WTC11 (cell line): ENCODE measurements at regions not wholly inside any gene's neighbourhood (a gene's known extent, or its start where the extent isn't known, plus 50 kb on each side); places are given as distances from the start of the nearest gene placed in this dataset.

Source experiments
- ATAC-seq: fragments of 200-7000 bp; cut with Tn5 transposase; 2 replicates; pipeline ENCODE4 v1.10.0; 2021; ENCODE audit warnings: mild to moderate bottlenecking, moderate library complexity
- CTCF ChIA-PET: fragments of 300-600 bp; sonication (Branson Sonifier 250); formaldehyde crosslinking; loops from one replicate; lab custom pipeline; 2021; ENCODE audit warnings: antibody characterized with exemption; lab: Charles Lee
- POLR2A ChIA-PET: fragments of 350-600 bp; sonication (Branson Sonifier 250); formaldehyde crosslinking; loops from one replicate; lab custom pipeline; 2021; ENCODE audit warnings: antibody characterized with exemption; lab: Charles Lee
- DNase-seq: peaks from one replicate; pipeline ENCODE4 v3.0.0; 2021; ENCODE audit warnings: low spot score
- H3K27ac Mint-ChIP-seq: 2 replicates; pipeline ENCODE4 v1.8.0; 2021; ENCODE audit warnings: mixed read lengths
- H3K27me3 Mint-ChIP-seq: 2 replicates; pipeline ENCODE4 v1.8.0; 2021; ENCODE audit warnings: low read depth, mild to moderate bottlenecking, moderate library complexity, mixed read lengths
- H3K36me3 Mint-ChIP-seq: 2 replicates; pipeline ENCODE4 v1.8.0; 2021; ENCODE audit warnings: mixed read lengths
- H3K4me1 Mint-ChIP-seq: 2 replicates; pipeline ENCODE4 v1.8.0; 2022; ENCODE audit warnings: mixed read lengths
- H3K4me3 Mint-ChIP-seq: 2 replicates; pipeline ENCODE4 v1.8.0; 2021; ENCODE audit warnings: mild to moderate bottlenecking, moderate library complexity, mixed read lengths
- H3K9me3 Mint-ChIP-seq: 2 replicates; pipeline ENCODE4 v1.8.0; 2021; ENCODE audit warnings: mixed read lengths
- ARID4B ChIP-seq: sonication (generic); formaldehyde crosslinking; IDR thresholded peaks from 2 replicates; pipeline ENCODE4 v1.8.0; 2023; ENCODE audit warnings: missing genetic modification reagents, mild to moderate bottlenecking, borderline replicate concordance
- ATF1 ChIP-seq: sonication (generic); formaldehyde crosslinking; IDR thresholded peaks from 2 replicates; pipeline ENCODE4 v1.8.1; 2023; ENCODE audit warnings: mild to moderate bottlenecking, moderate library complexity, missing genetic modification reagents
- ATF3 ChIP-seq: sonication (generic); formaldehyde crosslinking; conservative IDR thresholded peaks from 2 replicates; pipeline ENCODE4 v1.8.1; 2022; ENCODE audit warnings: mild to moderate bottlenecking, missing genetic modification reagents
- CREB1 ChIP-seq: sonication (generic); formaldehyde crosslinking; IDR thresholded peaks from 2 replicates; pipeline ENCODE4 v1.8.0; 2023; ENCODE audit warnings: mild to moderate bottlenecking, missing genetic modification reagents
- CTCF ChIP-seq: fragments of 200-600 bp; IDR thresholded peaks from 2 replicates; pipeline ENCODE4 v1.8.0; 2022; ENCODE audit warnings: antibody characterized with exemption
- ETV6 ChIP-seq: sonication (generic); formaldehyde crosslinking; IDR thresholded peaks from 2 replicates; pipeline ENCODE4 v1.8.1; 2022; ENCODE audit warnings: mild to moderate bottlenecking, missing genetic modification reagents
- GABPB1 ChIP-seq: sonication (generic); formaldehyde crosslinking; IDR thresholded peaks from 2 replicates; pipeline ENCODE4 v1.8.1; 2023; ENCODE audit warnings: mild to moderate bottlenecking, missing genetic modification reagents
- GTF2I ChIP-seq: fragments of 250-450 bp; sonication (Bioruptor Pico); conservative IDR thresholded peaks from 2 replicates; pipeline ENCODE4 v1.4.0; 2021; ENCODE audit warnings: mild to moderate bottlenecking
- IRF2 ChIP-seq: sonication (generic); formaldehyde crosslinking; IDR thresholded peaks from 2 replicates; pipeline ENCODE4 v1.8.0; 2022; ENCODE audit warnings: low read depth, missing genetic modification reagents, borderline replicate concordance
- KAT7 ChIP-seq: sonication (generic); formaldehyde crosslinking; IDR thresholded peaks from 2 replicates; pipeline ENCODE4 v1.8.1; 2023; ENCODE audit warnings: missing genetic modification reagents, mild to moderate bottlenecking, borderline replicate concordance
- STAT6 ChIP-seq: sonication (generic); formaldehyde crosslinking; conservative IDR thresholded peaks from 2 replicates; pipeline ENCODE4 v1.8.1; 2023; ENCODE audit warnings: mild to moderate bottlenecking, low read depth, missing genetic modification reagents, moderate library complexity
- TCF7 ChIP-seq: sonication (generic); formaldehyde crosslinking; IDR thresholded peaks from 2 replicates; pipeline ENCODE4 v1.8.0; 2022; ENCODE audit warnings: mild to moderate bottlenecking, low read depth, missing genetic modification reagents, moderate library complexity
- TEAD1 ChIP-seq: sonication (generic); formaldehyde crosslinking; IDR thresholded peaks from 2 replicates; pipeline ENCODE4 v1.8.0; 2022; ENCODE audit warnings: mild to moderate bottlenecking, missing genetic modification reagents
- TP53 ChIP-seq: sonication (generic); formaldehyde crosslinking; IDR thresholded peaks from 2 replicates; pipeline ENCODE4 v1.8.1; 2023; ENCODE audit warnings: mild to moderate bottlenecking, missing genetic modification reagents
- USF2 ChIP-seq: sonication (generic); formaldehyde crosslinking; IDR thresholded peaks from 2 replicates; pipeline ENCODE4 v1.8.1; 2023; ENCODE audit warnings: mild to moderate bottlenecking, missing genetic modification reagents, moderate library complexity
- ZNF425 ChIP-seq: fragments of 250-450 bp; sonication (Bioruptor Pico); conservative IDR thresholded peaks from 2 replicates; pipeline ENCODE4 v1.9.0; 2021; ENCODE audit warnings: mild to moderate bottlenecking
- ZNF512 ChIP-seq: sonication (generic); formaldehyde crosslinking; IDR thresholded peaks from 2 replicates; pipeline ENCODE4 v1.8.1; 2022; ENCODE audit warnings: missing genetic modification reagents, borderline replicate concordance
- ZNF671 ChIP-seq: fragments of 250-450 bp; sonication (Bioruptor Pico); IDR thresholded peaks from 2 replicates; pipeline ENCODE4 v1.8.0; 2021; ENCODE audit warnings: mild to moderate bottlenecking
- ZSCAN18 ChIP-seq: fragments of 250-450 bp; sonication (Bioruptor Pico); IDR thresholded peaks from 2 replicates; pipeline ENCODE4 v2.1.2; 2022; ENCODE audit warnings: mild to moderate bottlenecking, moderate library complexity

GRCh38 chr7:155164316-155164715 lies 94.2 kb downstream of the HTR5A start:
- no peak for DNase-seq
- Mint-ChIP-seq H3K27ac (no peak overlapping the region), H3K4me3 (no peak overlapping the region), H3K27me3 (no peaks in the 10 kb centered on the region), H3K9me3 (peaks cover 6% of the 10 kb centered on the region; the same call in 1 of the 2 replicates), H3K36me3 (no peaks in the 10 kb centered on the region), H3K4me1 (no peaks in the 10 kb centered on the region)
- no peak for ATAC-seq
- no peak for TF ChIP-seq USF2
- TF ChIP-seq TCF7 (CRISPR knock-in tag) = no peak
- TF ChIP-seq TP53 (CRISPR knock-in tag) = no peak
- TF ChIP-seq ZNF425 (CRISPR knock-in tag) = no peak
- no peak for TF ChIP-seq GABPB1
- CTCF ChIA-PET = no interaction called here
- POLR2A ChIA-PET = no interaction called here

GRCh38 chr7:155166108-155166507 lies 96.0 kb downstream of the HTR5A start:
- Mint-ChIP-seq H3K36me3 (no peaks in the 10 kb centered on the region), H3K27ac (no peak overlapping the region), H3K9me3 (peaks cover 8% of the 10 kb centered on the region), H3K27me3 (no peaks in the 10 kb centered on the region), H3K4me3 (no peak overlapping the region), H3K4me1 (no peaks in the 10 kb centered on the region)
- DNase-seq (no peak), ATAC-seq (no peak)
- POLR2A ChIA-PET = no interaction called here
- CTCF ChIA-PET = interaction anchor here (1.3 kb wide), 1 partner anchor 252 kb away, joined by 3 read pairs; no protein-coding TSS in a partner anchor
- TF ChIP-seq STAT6 (CRISPR knock-in tag) (no peak), ZNF512 (CRISPR knock-in tag) (no peak), IRF2 (CRISPR knock-in tag) (no peak), TEAD1 (CRISPR knock-in tag) (no peak), ATF1 (CRISPR knock-in tag) (no peak), ATF3 (CRISPR knock-in tag) (no peak), GTF2I (CRISPR knock-in tag) (no peak), CREB1 (CRISPR knock-in tag) (no peak), CTCF (no peak), ZSCAN18 (no peak), KAT7 (CRISPR knock-in tag) (no peak), ARID4B (CRISPR knock-in tag) (no peak), ETV6 (no peak), ZNF671 (CRISPR knock-in tag) (no peak)
